H1 (cell line): ENCODE measurements at regions not wholly inside any gene's neighbourhood (a gene's known extent, or its start where the extent isn't known, plus 50 kb on each side); places are given as distances from the start of the nearest gene placed in this dataset. TPM values are rescaled to one million over a fixed set of nuclear protein-coding genes. Genes with fewer than 3 reads are reported as not detected.

ENCODE experiments used
- small RNA-seq: library from polyadenylated mRNA; stranded (forward); fragments of <200 nt; extraction: miRNeasy Mini kit (QIAGEN cat#:217004); gene quantifications from one replicate; pipeline ENCODE3, GENCODE V24; 2013; ENCODE audit not compliant: insufficient read depth

Small RNA genes lying in the stretch of these regions (small RNA-seq; reads per million reads assigned to genes)
- not detected for gene AL445646.1
